Left lobe of liver (tissue), 2 donors: ENCODE measurements at regions not wholly inside any gene's neighbourhood (a gene's known extent, or its start where the extent isn't known, plus 50 kb on each side); places are given as distances from the start of the nearest gene placed in this dataset.

Experiments
- ATAC-seq: fragments of 200-7000 bp; cut with Tn5 transposase; one replicate; pipeline ENCODE4 v1.9.1; 2020; ENCODE audit warnings: mild to moderate bottlenecking, moderate library complexity
- DNase-seq: peaks from one replicate; pipeline ENCODE4 v3.0.0-alpha.2; 2020; ENCODE audit warnings: low spot score
- donor health status: DM: no; HTN: no; CAD: no; lungs with moderate emphysema.
- donor health status: DM: no; HTN: yes; CAD: no.

DNA sequence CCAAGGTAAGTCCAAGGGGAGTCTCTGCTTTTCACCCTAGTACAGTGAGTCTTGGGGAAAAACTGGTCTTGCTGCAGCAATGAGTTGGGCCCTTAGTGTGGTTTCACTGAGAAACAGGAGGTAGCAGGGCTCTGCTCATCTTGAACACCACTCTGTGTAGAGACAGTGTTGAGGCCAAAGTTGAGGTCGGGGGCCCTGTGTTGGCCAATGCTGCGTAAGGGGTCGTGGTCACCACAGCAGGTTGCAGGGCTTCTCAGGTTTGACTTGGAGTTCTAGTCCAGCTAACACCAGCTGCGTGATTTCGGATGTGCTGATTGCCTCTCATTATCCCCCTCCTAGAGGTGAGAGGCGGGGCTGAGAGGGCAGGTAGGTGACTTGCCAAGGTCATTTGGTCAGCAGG lies 807.5 kb downstream of the VRK1 start:
- no peak for ATAC-seq
- DNase-seq = no peak

DNA sequence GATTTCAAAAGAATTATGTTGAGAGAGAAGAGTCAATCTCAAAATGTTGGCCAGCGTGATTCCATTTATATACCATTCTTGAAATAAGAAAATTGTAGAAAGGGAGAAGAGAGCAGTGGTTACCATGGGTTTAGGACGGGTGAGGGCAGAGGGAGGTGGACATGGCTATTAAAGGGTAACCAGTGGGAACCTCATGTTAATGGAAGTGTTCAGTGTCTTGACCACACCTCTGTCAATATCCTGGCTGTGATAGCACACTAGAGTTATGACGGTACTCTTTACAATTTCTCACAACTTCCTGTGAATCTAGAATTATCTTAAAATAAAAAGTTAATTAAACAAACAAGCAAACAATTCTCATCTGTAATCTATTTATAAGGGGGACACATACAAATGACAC lies 821.2 kb downstream of the VRK1 start:
- ATAC-seq (no peak), DNase-seq (no peak)

- no peak for ATAC-seq
- DNase-seq = no peak
Observed at GRCh38 chr14:97618917-97619690, 821.9 kb downstream of the VRK1 start.

- ATAC-seq (no peak), DNase-seq (no peak)
Observed at GRCh38 chr14:97620066-97620465, 822.9 kb downstream of the VRK1 start.

GRCh38 chr14:97624985-97625384 lies 827.8 kb downstream of the VRK1 start:
- ATAC-seq = no peak

GRCh38 chr14:97625477-97625876 lies 828.3 kb downstream of the VRK1 start:
- no peak for ATAC-seq
- no peak for DNase-seq

More at GRCh38 chr14:97624985-97625384, 827.8 kb downstream of the VRK1 start:
- no peak for DNase-seq

DNA sequence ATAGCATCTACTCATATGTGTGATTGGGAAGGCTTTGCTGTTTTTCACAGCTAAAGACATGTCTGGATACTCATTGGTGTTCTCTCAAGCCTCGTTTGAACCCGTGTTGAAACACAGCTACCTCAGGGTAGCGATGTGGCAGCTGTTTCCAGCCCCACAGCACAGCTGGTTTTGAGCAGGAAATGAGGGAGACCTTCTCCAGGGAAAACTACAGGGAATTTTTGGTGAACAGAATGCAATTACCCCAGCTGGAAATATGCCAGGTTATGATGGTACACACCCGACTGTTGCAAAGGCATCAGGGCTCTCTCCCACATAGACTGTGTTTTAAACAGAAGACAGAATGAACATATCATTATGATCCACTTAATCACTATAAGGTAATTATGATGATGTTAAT lies 828.9 kb downstream of the VRK1 start:
- ATAC-seq = no peak

DNA sequence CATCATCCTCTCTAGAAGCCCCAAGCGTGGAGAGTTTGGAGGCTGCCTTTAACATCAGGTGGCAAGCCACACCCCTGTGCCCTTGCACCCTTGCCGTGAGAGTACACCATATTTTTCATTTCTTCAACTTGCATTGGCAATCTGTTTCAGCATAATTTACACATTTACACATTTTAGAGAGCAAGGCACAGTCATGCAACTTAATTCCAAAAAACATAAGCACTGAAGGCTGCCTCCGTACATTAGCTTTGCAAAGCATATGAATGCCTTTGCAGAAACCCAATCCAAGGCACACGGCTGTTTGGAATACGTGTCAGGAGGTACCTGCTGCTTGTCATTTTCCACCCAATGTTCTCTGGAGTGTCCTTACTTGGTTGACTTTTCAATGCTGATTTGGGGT lies 833.1 kb downstream of the VRK1 start:
- ATAC-seq = no peak
- no peak for DNase-seq

More for the DNA sequence above, 828.9 kb downstream of the VRK1 start:
- DNase-seq = no peak

GRCh38 chr14:97633131-97633738 lies 836.1 kb downstream of the VRK1 start:
- ATAC-seq (no peak), DNase-seq (no peak)

DNA sequence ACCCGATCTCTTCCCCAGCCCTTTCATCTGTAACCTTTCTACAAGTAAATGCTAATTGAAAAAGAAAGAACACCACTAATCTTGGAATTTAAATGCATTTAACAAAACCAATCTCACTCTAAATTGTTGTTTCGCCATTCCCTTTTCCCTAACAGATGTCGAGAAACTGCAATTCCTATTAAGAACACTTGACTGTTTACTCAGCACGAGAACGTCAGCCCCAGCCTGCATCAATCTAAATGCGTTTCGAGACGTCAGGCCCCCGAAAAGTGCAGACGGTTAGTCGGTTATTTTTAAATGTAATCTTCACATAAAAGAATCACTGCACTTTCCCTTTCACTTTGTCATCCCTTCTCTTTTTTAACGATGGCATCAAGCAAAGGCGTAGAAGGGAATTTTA lies 837.6 kb downstream of the VRK1 start:
- ATAC-seq (no peak), DNase-seq (no peak)

DNA sequence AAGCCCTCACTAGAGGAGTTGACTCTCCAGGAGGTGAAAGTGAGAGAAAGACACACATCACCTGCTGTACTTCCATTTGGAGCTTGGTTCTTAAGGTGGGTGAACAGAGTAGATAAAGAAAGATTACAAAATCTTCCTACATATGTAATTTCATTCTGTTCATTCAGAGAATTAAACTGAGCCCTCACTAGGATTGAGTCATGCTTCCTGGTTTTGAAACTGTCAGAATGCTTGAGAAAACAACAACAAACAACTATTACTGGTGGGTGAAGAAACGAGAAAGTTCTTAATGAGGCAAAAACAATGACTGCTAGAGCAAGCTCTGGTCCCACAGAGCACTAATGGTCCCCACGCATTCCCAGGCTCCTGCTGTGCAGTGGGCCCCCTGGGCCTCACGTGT lies 841.7 kb downstream of the VRK1 start:
- DNase-seq (no peak), ATAC-seq (no peak)

DNA sequence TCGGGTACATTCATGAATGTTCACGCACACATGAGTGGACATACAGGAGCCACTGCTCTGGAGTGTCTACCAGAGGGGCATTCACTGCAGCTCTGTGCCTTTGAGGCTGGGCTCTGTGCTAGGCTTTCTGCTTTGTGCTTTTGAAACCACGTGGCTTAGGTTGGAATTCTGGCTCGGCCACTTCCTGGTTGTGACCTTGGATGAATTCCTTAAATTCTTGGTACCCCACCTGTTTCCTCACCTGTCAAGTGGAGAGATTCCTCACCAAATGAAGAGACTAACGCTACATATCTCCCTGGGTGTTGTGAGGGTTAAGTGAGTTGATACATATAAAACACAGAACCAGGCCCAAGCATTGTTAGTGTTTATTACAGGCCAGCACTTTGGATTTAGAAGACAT lies 842.8 kb downstream of the VRK1 start:
- ATAC-seq (no peak), DNase-seq (no peak)

DNA sequence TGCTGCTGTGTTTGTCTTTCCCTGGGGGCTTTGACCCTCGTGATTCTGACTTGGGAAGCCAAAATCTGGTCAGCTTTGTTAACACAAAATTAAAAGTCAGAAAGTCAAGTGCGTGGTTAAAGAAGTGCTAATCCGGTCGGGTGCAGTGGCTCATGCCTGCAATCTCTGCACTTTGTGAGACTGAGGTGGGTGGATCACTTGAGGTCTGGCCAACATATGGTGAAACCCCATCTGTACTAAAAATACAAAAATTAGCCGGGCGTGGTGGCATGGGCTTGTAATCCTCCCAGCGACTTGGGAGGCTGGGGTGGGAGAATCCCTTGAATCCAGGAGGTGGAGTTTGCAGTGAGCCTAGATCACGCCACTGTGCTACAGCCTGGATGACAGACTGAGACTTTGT lies 844.6 kb downstream of the VRK1 start:
- ATAC-seq = no peak
- DNase-seq = no peak

- ATAC-seq = no peak
Observed at GRCh38 chr14:97642631-97643030, 845.4 kb downstream of the VRK1 start.

GRCh38 chr14:97644365-97644764 lies 847.2 kb downstream of the VRK1 start:
- no peak for ATAC-seq
- no peak for DNase-seq

More at GRCh38 chr14:97642631-97643030, 845.4 kb downstream of the VRK1 start:
- no peak for DNase-seq

DNA sequence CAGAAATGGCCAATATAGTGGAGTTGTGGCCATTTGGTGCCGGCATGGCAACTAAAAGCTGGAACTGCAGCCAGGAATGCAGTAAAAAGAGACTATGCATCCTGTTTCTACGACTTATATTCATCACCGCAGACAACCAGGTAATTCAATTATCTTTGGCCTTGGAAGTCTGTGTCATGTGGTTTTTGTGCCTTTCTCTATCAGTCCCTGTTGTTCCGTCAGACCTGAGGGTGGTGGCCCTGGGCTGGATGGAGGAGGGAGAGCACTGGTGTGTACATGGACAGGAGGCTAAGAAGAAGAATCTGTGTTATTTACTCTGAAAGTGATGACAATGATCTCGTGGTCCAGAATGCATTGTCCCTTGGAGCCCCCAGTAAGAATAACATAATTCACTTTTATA lies 852.6 kb downstream of the VRK1 start:
- no peak for DNase-seq
- no peak for ATAC-seq

GRCh38 chr14:97655169-97655948 lies 858.2 kb downstream of the VRK1 start:
- no peak for ATAC-seq
- DNase-seq = no peak

DNA sequence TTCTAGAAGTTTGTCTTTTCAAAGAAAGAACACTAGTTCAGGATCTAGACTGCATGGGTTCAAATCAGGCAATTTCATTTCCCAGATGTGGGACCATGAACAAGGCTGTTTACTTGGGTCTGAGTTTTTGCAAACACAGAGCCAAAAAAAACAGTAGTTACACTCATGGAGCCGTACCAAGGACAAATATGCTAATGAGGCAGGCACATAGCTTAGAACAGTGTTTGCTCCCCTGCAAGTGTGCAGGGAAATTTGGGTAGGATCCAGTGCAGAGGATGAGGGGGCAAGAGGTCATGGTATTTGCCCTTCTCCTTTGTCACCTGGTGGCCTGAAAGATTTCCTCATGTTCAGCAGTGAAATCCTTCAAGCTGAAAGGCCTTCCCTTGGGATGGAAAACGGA lies 860.4 kb downstream of the VRK1 start:
- no peak for ATAC-seq
- no peak for DNase-seq

DNA sequence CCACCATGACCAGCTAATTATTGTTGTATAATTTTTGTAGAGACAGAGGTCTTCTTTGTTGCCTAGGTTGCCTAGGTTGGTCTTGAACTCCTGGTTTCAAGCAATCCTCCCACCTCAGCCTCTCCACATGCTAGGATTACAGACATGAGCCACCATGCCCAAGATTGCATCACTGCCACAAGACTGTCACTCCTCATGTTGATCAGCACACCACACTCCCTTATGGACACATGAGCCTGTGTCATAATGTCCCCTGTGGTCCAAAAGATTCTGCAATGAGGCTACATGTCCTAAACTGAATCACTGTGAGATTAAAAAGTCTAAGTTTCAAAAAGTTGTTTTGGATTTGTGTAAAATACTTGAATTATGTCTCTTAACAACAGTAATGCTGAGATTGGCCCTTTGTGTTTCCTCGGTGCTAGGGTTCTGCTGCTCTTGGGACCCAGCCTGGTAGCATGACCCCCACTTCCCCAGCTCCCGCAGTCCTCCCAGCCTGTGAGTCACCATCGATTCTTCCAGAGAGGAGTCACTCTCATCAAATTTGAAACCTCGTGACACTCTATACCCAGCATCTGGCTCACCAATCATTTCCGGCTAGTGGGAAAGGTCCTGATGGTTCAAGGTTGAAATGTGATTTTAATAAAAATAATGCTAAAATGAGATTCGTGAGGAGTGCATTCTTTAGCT lies 890.9 kb downstream of the VRK1 start:
- ATAC-seq = no peak
- no peak for DNase-seq

- ATAC-seq = no peak
- no peak for DNase-seq
Observed at GRCh38 chr14:97688631-97689336, 891.6 kb downstream of the VRK1 start.

GRCh38 chr14:97692084-97692483 lies 894.9 kb downstream of the VRK1 start:
- no peak for DNase-seq
- no peak for ATAC-seq
